HCT116 (cell line): ENCODE measurements at regions not wholly inside any gene's neighbourhood (a gene's known extent, or its start where the extent isn't known, plus 50 kb on each side); places are given as distances from the start of the nearest gene placed in this dataset.
"Not testable (repeated sequence)": the region's sequence is repeated elsewhere in the genome, so short reads cannot be mapped to it uniquely, and the experiment has no call there.

Experiments used
- ATAC-seq: fragments of 200-7000 bp; cut with Tn5 transposase; 2 replicates; pipeline ENCODE4 v1.9.1; 2020; ENCODE audit warnings: mild to moderate bottlenecking, moderate library complexity
- BruUV-seq: library from RNA; stranded (reverse); fragments of 400-500 nt; replicated peaks from 2 replicates; lab custom pipeline; 2021; lab: Mats Ljungman, UMichigan
- CTCF ChIA-PET: fragments of 300-600 bp; sonication (Branson Sonifier 250); formaldehyde crosslinking; loops from one replicate; lab custom pipeline; 2021; ENCODE audit warnings: antibody characterized with exemption; lab: Charles Lee
- POLR2A ChIA-PET: fragments of 300-600, 350-600 bp; sonication (Branson Sonifier 250); formaldehyde crosslinking; loops from one replicate; lab custom pipeline; 2021; ENCODE audit warnings: antibody characterized with exemption; lab: Charles Lee
- RAD21 ChIA-PET, 2 experiments: fragments of 300-600 bp; sonication (Branson Sonifier 250); formaldehyde crosslinking; loops; one replicate each; lab custom pipeline; 2023; ENCODE audit warnings: low total read pairs in 2 of 2; ENCODE audit not compliant: uncharacterized antibody in 2 of 2, unreplicated experiment in 2 of 2, low non-redundant PET in 1 of 2; lab: Charles Lee
- DNase-seq: peaks from one replicate; pipeline ENCODE4 v3.0.0-alpha.2; 2010; ENCODE audit warnings: low read depth, low spot score
- H2AFZ ChIP-seq: fragments of 200-600 bp; shearing (Covaris generic), sonication (generic); 2 replicates; pipeline ENCODE4 v1.6.1; 2017; ENCODE audit warnings: low read depth, mixed run types, mixed read lengths, antibody characterized with exemption, low read length; ENCODE audit not compliant: poor library complexity, severe bottlenecking
- H3K27ac ChIP-seq: 2 replicates; pipeline ENCODE4 v1.5.1; 2012; ENCODE audit warnings: low read depth, low read length
- H3K27me3 ChIP-seq: fragments of 200-600 bp; sonication (generic); 2 replicates; pipeline ENCODE4 v1.6.1; 2016; ENCODE audit warnings: mixed run types, low read length, mixed read lengths; ENCODE audit not compliant: insufficient read depth
- H3K36me3 ChIP-seq, 2 experiments: fragments of 200-500 bp in 1 of 2; fragments of 200-600 bp in 1 of 2; sonication (Bioruptor generic) in 1 of 2; sonication (generic) in 1 of 2; 2 replicates each; pipeline versions ENCODE4 v1.5.1 to v1.6.1; 2014 to 2016; ENCODE audit warnings: low read length in 2 of 2, inconsistent platforms in 1 of 2, mixed read lengths in 1 of 2, mixed run types in 1 of 2; ENCODE audit not compliant: insufficient read depth in 2 of 2, control insufficient read depth in 1 of 2
- H3K4me1 ChIP-seq, 2 experiments: fragments of 200-600 bp in 1 of 2; sonication (generic) in 1 of 2; 2 replicates each; pipeline versions ENCODE4 v1.5.1 to v1.6.1; 2012 to 2017; ENCODE audit warnings: low read length in 2 of 2, inconsistent platforms in 1 of 2, mild to moderate bottlenecking in 1 of 2, mixed read lengths in 1 of 2, mixed run types in 1 of 2, moderate library complexity in 1 of 2; ENCODE audit not compliant: insufficient read depth in 2 of 2, control insufficient read depth in 1 of 2
- H3K4me2 ChIP-seq: fragments of 200-600 bp; sonication (generic); 2 replicates; pipeline ENCODE4 v1.6.1; 2017; ENCODE audit warnings: mixed run types, low read length, mixed read lengths
- H3K4me3 ChIP-seq, 2 experiments: fragments of 200-600 bp in 1 of 2; sonication (generic) in 1 of 2; replicated peaks in 1 of 2; 2 replicates each; pipeline ENCODE4 v1.5.1; 2011 to 2016; ENCODE audit warnings: low read length in 2 of 2, control low read depth in 1 of 2, low read depth in 1 of 2, mild to moderate bottlenecking in 1 of 2, mixed read lengths in 1 of 2, mixed run types in 1 of 2
- H3K79me2 ChIP-seq: fragments of 200-600 bp; sonication (generic); 2 replicates; pipeline ENCODE4 v1.6.1; 2017; ENCODE audit warnings: mild to moderate bottlenecking, mixed run types, low read length, moderate library complexity, mixed read lengths; ENCODE audit not compliant: insufficient read depth
- H3K9ac ChIP-seq: fragments of 200-600 bp; sonication (generic); 2 replicates; pipeline ENCODE4 v1.6.1; 2016; ENCODE audit warnings: low read length, mixed read lengths
- H3K9me2 ChIP-seq: fragments of 200-600 bp; sonication (generic), shearing (Covaris generic); 2 replicates; pipeline ENCODE4 v1.6.1; 2017; ENCODE audit warnings: mixed run types, mild to moderate bottlenecking, moderate library complexity; ENCODE audit not compliant: insufficient read depth
- H3K9me3 ChIP-seq, 2 experiments: fragments of 200-500 bp in 1 of 2; fragments of 200-600 bp in 1 of 2; sonication (Bioruptor generic) in 1 of 2; sonication (generic) in 1 of 2; 2 replicates each; pipeline ENCODE4 v1.6.1; 2014 to 2017; ENCODE audit warnings: low read length in 2 of 2, mixed read lengths in 2 of 2, inconsistent platforms in 1 of 2, low read depth in 1 of 2, mild to moderate bottlenecking in 1 of 2, mixed run types in 1 of 2, moderate library complexity in 1 of 2; ENCODE audit not compliant: control insufficient read depth in 1 of 2, insufficient read depth in 1 of 2
- H4K20me1 ChIP-seq: fragments of 200-600 bp; sonication (generic), shearing (Covaris generic); 2 replicates; pipeline ENCODE4 v1.6.1; 2017; ENCODE audit warnings: mixed run types, mild to moderate bottlenecking, moderate library complexity; ENCODE audit not compliant: insufficient read depth
- EZH2 ChIP-seq: fragments of 200-600 bp; sonication (generic); IDR thresholded peaks from 2 replicates; pipeline ENCODE4 v1.6.1; 2017; ENCODE audit warnings: antibody characterized with exemption, mixed run types
- EZH2phosphoT487 ChIP-seq: fragments of 200-600 bp; IDR thresholded peaks from 2 replicates; pipeline ENCODE4 v1.6.1; 2018; ENCODE audit warnings: antibody characterized with exemption, borderline replicate concordance
- intact Hi-C: fragments of 100-400 bp; cut with micrococcal nuclease; formaldehyde crosslinking; loops from 2 replicates; pipeline ENCODE4 v1.10.0; 2022

DNA sequence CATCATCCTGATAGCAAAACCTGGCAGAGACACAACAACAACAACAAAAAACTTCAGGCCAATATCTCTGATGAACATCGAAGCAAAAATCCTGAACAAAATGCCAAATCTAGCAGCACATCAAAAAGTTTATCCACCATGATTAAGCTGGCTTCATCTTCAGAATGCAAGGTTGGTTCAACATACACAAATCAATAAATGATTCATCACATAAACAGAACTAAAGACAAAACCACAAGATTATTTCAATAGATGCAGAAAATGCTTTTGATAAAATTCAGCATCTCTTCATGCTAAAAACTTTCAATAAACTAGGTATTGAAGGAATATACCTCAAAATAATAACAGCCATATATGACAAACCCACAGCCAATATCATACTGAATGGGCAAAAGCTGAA, 109.2 kb downstream of the NR4A2 start:
- POLR2A ChIA-PET, H3K4me1 ChIP-seq, BruUV-seq, H3K4me3 ChIP-seq, DNase-seq, H4K20me1 ChIP-seq, H3K27me3 ChIP-seq, H3K9me2 ChIP-seq, H2AFZ ChIP-seq, H3K9ac ChIP-seq, H3K4me2 ChIP-seq, H3K27ac ChIP-seq, ATAC-seq, H3K36me3 ChIP-seq, CTCF ChIA-PET, intact Hi-C loops, RAD21 ChIA-PET: not testable (repeated sequence)
- H3K79me2 ChIP-seq = peaks cover 19% of the 10 kb centered on the region
- H3K9me3 ChIP-seq = peaks cover 7 to 10% of the 10 kb centered on the region in 2 experiments; a peak in 3 of 4 replicates

DNA sequence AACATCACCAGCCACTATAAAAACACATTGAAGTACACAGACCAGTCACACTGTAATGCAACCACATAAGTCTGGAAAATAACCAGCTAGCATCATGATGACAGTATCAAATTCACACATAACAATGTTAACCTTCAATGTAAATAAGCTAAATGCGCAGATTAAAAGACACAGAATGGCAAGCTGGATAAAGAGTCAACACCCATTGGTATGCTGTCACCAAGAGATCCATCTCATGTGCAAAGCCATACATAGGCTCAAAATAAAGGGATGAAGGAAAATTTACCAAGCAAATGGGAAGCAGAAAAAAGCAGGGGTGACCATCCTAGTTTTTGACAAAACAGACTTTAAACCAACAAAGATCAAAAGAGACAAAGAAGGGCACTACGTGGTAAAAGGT, 110.8 kb downstream of the NR4A2 start:
- H3K9me3 ChIP-seq = peaks cover 7 to 10% of the 10 kb centered on the region in 2 experiments; a peak in 3 of 4 replicates
- no peaks in the 10 kb centered on the region for H3K9me2 ChIP-seq
- POLR2A ChIA-PET = no interaction called here
- BruUV-seq = no TSS peak
- H3K36me3 ChIP-seq = no peaks in the 10 kb centered on the region
- no peak overlapping the region for H3K9ac ChIP-seq
- H3K4me1 ChIP-seq = no peaks in the 10 kb centered on the region
- intact Hi-C loops = no loop called here
- H3K27me3 ChIP-seq = no peaks in the 10 kb centered on the region
- no peak for DNase-seq
- CTCF ChIA-PET = no interaction called here
- H3K4me2 ChIP-seq = no peak overlapping the region
- TF ChIP-seq EZH2phosphoT487 = no peak
- TF ChIP-seq EZH2 = no peak
- no peaks in the 10 kb centered on the region for H4K20me1 ChIP-seq
- no peak overlapping the region for H3K4me3 ChIP-seq
- ATAC-seq = no peak
- no peak overlapping the region for H2AFZ ChIP-seq
- H3K27ac ChIP-seq = no peak overlapping the region
- peaks cover 19% of the 10 kb centered on the region for H3K79me2 ChIP-seq
- RAD21 ChIA-PET = no interaction called here
